Pons (tissue), 1 donor: ENCODE measurements at regions not wholly inside any gene's neighbourhood (a gene's known extent, or its start where the extent isn't known, plus 50 kb on each side); places are given as distances from the start of the nearest gene placed in this dataset.

ENCODE experiments used
- DNase-seq: peaks from one replicate; pipeline ENCODE4 v3.0.0-alpha.2; 2016; ENCODE audit warnings: low spot score

- no peak for DNase-seq
Observed at GRCh38 chr20:60274717-60275116, 316.5 kb downstream of the CDH26 start.

DNA sequence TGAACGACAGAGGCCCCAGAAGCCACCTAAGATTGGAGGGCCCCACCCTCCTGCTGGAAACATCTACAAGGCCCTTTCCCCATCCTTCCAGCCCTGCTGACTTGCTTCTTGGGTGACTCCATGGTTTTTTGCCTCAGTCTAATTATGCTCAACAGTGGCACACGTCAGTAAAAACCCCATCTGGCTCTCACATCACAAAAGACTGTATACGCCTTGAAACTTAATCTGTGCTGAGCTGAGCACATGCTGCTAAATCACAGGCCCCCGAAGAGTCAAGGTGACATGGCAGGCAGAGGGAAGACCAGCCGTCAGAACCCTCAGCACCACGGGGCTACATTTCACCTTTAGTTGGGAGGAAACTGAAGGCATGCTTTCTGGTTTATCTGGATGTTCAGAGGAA is 323.1 kb downstream of the CDH26 start:
- no peak for DNase-seq

DNA sequence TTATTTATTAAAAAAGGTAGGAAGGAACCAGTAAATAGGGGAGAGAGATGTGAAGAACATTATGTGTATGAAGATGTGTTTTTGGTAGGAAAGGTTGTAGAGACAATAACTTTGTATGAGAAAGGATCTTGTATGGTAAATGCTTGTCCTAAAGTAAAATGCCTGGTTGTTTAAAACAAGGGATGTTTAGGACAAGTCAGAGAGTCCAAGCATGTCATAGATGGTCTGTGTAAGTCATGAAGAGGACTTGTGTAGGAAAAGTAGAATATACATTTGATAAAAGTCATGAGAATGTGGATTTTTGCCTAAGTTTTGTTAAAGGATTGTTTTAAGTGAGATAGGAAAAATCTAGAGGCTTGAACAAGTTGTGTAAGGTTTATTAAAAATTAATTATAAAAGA is 325.1 kb downstream of the CDH26 start:
- no peak for DNase-seq

GRCh38 chr20:60286764-60287163 is 328.5 kb downstream of the CDH26 start:
- no peak for DNase-seq

GRCh38 chr20:60288945-60289344 is 330.7 kb downstream of the CDH26 start:
- no peak for DNase-seq

GRCh38 chr20:60292001-60292520 is 333.8 kb downstream of the CDH26 start:
- DNase-seq = no peak

DNA sequence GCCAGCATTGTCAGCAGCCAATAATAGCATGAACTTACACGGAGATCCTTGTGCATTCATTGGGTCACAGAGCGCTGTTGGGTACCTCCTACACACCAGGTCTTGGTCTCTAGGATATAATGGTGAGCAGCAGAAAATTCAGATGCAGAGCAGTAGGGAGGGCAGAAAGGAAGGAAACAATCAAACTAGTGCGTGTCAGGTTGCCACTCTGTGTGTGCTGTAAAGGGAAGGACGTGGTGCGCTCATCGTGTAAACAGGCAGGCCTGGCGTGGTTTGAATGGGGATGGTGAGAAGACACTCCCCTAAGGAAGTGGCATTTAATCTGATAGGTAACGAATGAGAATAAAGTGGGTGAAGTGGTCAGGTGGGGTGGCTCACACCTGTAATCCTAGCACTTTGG is 336.4 kb downstream of the CDH26 start:
- DNase-seq = no peak

- no peak for DNase-seq
Observed at GRCh38 chr20:60295214-60295613, 337.0 kb downstream of the CDH26 start.

GRCh38 chr20:60297649-60298048 is 339.4 kb downstream of the CDH26 start:
- no peak for DNase-seq

- no peak for DNase-seq
Observed at GRCh38 chr20:60298647-60299046, 340.4 kb downstream of the CDH26 start.

GRCh38 chr20:60299951-60300350 is 341.7 kb downstream of the CDH26 start:
- DNase-seq = no peak

DNA sequence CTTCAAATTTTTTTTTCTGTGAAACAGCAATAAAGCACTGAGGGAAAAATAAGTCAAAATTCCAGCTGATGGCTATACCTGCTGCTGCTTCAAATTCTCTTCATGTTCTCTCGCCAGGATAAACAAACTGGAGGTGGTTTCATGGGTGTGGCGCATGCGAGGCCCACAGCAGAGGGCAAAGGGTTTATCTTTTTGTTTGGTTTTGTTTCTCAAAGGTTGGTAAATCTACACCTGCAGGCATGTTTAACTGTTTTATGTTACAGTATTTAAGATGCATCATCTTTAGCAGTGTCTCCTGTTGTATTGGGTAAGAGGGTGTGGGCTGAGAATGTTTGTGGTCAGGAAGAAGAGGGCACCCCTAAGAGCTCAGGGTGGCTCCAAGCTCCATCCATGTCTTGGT is 342.2 kb downstream of the CDH26 start:
- DNase-seq = no peak

DNA sequence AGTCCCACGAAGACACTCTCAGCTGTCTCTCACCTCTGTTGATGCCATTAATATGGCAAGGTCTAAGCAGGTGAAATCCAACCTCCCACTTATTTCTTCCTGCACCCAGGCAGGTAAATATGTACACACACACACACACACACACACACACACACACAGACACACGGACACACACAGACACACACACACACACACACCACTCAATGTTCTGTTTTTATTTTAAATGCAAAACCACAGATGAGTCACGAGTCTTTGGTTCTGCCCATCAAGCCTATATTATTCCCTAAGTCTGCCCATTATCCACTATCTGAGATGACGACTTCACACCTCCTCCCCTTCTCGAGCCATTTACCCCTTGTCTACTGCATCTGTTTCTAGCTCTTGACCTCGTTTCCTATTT is 344.7 kb downstream of the CDH26 start:
- no peak for DNase-seq

DNA sequence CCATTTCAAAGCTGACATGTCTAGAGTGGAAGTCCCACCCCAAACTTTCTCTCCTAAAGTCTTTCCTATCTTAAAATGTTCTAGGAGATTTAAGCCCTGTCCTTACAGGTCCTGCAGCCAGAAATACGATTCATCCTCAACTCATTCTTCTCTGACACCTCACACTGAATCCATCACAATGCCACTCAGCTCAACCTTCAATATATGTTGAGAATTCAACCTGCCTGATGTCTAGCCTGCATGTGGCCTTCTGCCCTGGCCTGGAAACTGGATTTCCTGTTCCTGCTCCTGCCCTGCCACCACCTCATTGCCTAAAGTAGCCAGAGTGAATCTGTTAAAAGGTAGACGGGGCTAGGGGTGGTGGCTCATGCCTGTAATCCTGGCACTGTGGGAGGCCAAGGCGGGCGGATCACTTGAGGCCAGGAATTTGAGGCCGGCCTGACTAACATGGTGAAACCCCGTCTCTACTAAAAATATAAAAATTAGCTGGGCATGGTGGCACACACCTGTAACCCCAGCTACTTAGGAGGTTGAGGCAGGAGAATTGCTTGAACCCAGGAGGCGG is 345.9 kb downstream of the CDH26 start:
- DNase-seq = no peak

DNA sequence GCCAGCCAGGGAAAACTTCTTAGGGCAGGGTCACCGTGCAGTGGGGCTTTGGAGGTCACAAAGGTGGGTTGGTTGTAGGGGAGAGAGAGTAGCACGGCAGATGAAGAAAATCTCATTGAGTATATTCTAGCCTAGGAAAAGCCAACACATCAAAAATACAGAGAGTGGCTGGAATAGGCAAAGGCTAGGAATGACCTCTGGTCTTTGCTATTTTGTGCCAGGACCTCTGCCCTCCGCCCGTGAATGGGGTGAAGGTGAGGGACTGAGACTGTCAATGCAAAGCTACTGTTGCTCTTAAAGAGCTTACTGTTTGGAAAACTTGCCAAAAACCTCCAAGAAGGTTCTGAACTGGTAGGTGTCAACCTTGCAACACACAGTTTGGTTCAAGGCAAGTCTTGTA is 346.7 kb downstream of the CDH26 start:
- DNase-seq = no peak

- no peak for DNase-seq
Observed at GRCh38 chr20:60306105-60306504, 347.9 kb downstream of the CDH26 start.

DNA sequence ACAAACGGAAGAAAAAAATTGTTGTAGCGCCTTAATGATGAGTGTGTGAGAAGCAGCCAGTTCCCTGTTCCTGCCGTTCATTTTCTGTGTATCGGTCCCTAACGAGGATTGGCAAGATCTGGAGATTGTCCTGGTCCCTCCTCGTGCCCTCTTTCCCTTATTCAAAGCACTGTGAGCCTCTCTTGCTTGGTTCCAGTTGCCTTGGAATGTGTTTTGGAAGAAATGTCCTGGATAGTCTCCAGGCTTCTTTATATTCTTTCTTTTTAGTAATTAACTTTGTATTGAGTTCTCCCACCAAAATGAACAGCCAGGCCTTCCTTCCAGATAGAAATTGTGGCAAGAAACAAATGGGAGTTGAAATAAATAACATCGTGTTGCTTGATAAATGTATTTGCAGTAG is 348.3 kb downstream of the CDH26 start:
- peak; percentile 46 for DNase-seq

DNA sequence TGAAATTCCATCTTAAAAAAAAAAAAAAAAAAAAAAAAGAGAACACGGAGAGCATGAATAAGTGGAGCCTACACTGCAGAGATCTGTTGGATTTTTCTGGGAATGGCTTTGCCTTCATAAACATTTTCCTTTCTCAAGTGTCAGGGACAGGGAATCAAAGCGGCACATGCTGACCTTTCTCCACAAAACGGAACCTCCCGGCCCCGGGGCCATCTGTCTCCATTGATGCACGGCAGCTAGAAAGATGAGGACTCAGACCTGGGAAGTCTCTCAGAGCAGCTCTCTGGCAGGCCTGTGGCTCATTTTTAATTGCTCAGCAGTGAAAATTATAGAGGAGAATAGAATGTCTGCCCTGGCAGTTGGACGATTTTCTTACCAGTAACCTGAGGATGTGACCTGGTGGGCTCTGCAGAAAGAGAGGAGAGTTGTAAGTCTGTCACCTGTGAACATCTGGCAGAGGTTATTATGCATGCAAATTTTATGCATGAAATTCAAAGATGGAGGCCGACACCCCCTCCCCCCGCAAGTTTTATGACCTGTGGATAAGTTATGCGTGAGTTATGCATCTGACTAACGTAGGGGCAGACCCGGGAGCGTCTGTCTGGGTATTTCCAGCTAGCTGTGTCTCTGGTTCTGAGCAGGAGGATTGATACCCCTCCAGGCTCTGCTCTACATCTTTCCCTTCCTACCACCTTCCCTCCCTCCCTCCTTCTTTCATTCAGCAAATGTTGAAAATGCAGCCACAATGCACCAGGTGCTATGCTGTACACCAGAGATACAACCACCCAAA is 352.5 kb downstream of the CDH26 start:
- no peak for DNase-seq

- DNase-seq = no peak
Observed at GRCh38 chr20:60313191-60313590, 355.0 kb downstream of the CDH26 start.

DNA sequence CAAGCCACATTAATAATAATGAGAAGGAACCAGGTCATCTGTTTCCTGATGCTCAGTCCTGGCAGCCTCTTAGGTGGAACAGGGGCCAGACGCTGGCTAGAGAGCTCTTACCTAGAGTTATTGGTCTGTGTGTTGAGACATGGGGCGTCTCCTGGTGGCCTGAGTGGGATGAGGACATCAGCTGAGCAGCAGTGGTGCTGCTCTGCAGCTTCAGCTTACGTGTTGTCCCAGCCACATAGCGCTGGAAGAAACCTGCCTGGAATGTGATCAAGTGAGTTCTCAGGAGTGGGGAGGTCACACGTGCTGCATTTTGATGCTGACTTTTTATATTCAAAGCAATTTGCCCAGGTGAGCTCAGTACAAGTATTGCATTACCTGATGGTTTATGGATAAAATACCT is 355.4 kb downstream of the CDH26 start:
- no peak for DNase-seq

DNA sequence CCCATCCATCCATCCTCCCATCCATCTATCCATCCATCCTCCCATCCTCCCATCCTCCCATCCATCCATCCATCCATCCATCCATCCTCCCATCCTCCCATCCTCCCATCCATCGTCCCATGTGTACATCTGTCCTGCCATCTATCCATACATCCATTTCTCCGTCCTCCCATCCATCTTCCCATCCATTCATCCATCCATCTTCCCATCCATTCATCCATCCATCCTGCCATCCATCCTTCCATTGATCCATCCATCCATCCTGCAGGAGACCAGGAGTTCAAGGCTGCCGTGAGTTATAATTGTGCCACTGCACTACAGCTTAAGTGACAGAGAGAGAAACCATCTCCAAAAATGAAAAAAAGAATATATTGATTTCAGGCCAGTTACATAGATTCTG is 356.5 kb downstream of the CDH26 start:
- no peak for DNase-seq

DNA sequence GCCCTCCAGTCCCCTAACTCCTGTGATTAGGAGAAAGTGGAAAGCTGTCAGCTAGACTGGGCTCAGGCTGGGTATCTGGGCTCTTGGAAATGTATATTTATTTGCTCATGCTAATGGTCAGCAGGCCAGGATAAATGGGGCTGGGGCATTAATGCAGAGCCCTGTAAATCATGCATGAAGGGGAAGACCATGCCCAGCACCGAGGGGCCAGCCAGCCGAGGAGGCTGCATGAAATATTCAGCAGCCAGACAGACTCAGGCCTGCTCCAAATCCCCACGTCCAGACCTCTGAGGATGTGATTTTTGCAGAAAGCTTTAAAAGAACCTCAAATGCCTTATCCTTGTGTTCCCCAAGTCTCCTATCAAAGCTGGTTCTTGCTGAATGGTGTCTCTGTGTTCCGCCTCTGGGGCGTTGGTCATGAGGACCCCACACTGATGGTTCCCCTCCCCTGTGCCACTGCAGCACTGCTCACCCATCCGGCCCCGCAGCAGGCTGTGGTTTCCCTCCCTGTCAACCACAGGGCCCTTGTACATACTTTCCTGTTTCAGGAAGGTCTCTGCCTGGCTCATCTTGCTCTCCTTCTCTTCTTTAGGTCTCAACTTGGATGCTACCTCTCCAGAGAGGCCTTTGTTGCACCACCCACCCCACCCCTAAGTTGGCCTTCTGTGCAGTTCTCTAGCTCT is 358.4 kb downstream of the CDH26 start:
- no peak for DNase-seq

GRCh38 chr20:60317401-60317800 is 359.2 kb downstream of the CDH26 start:
- DNase-seq = peak; percentile 45
